Psoas muscle (tissue), 7 donors: ENCODE measurements at regions not wholly inside any gene's neighbourhood (a gene's known extent, or its start where the extent isn't known, plus 50 kb on each side); places are given as distances from the start of the nearest gene placed in this dataset.

Experiments used
- ATAC-seq, 4 donors: fragments of 200-7000 bp; cut with Tn5 transposase; one replicate each; pipeline ENCODE4 v1.9.1; 2020; ENCODE audit warnings: moderate library complexity in 3 of 4, mild to moderate bottlenecking in 2 of 4
- DNase-seq, 2 donors: peaks; one replicate each; pipeline ENCODE4 v3.0.0-alpha.2; 2020
- H3K27ac ChIP-seq: fragments of 200-600 bp; one replicate; pipeline ENCODE4 v1.8.0; 2022
- H3K27me3 ChIP-seq, 3 donors: fragments of 200-600 bp in 1 of 3; one replicate each; pipeline versions ENCODE4 v1.6.1 to v1.8.0; 2013 to 2022; ENCODE audit warnings: low read length in 2 of 3, mild to moderate bottlenecking in 2 of 3, moderate library complexity in 1 of 3; ENCODE audit not compliant: insufficient read depth in 3 of 3
- H3K36me3 ChIP-seq, 2 donors: fragments of 200-600 bp in 1 of 2; one replicate each; pipeline versions ENCODE4 v1.6.1 to v1.8.0; 2013 to 2022; ENCODE audit warnings: low read depth in 1 of 2, mild to moderate bottlenecking in 1 of 2, moderate library complexity in 1 of 2; ENCODE audit not compliant: insufficient read depth in 1 of 2
- H3K4me1 ChIP-seq: fragments of 200-600 bp; one replicate; pipeline ENCODE4 v1.8.0; 2022
- H3K4me3 ChIP-seq: fragments of 200-600 bp; one replicate; pipeline ENCODE4 v1.8.0; 2022; ENCODE audit warnings: mild to moderate bottlenecking
- H3K9me3 ChIP-seq: fragments of 200-600 bp; one replicate; pipeline ENCODE4 v1.8.0; 2022
- WGBS, 3 donors: extraction: QIAGEN DNeasy Blood & Tissue Kit; methylation state at CpG; one replicate each; pipeline versions ENCODE4 v1.1.6 to v1.1.7; 2013; 5-methylcytosine and 5-hydroxymethylcytosine counted together
- intact Hi-C, 2 donors: fragments of 100-400 bp; cut with DNase I; formaldehyde crosslinking; loops; one replicate each; pipeline versions ENCODE4 v1.11.0 to v1.14.2; 2022
- TF ChIP-seq, protein P1 (sequence below): fragments of 200-600 bp; IDR thresholded peaks from one replicate; pipeline ENCODE4 v1.8.0; 2022; ENCODE audit warnings: antibody characterized with exemption
- donor health status: healthy with polysubstance abuse.
- donor health status: DM: no; HTN: no; CAD: no; lungs with moderate emphysema.
- donor health status: Bipolar disorder and iron deficiency.
- donor health status: healthy.
- donor health status: DM: yes; HTN: yes; CAD: no.
- donor health status: DM: no; HTN: no; CAD: no.
- donor health status: DM: yes; HTN: yes; CAD: no.

DNA sequence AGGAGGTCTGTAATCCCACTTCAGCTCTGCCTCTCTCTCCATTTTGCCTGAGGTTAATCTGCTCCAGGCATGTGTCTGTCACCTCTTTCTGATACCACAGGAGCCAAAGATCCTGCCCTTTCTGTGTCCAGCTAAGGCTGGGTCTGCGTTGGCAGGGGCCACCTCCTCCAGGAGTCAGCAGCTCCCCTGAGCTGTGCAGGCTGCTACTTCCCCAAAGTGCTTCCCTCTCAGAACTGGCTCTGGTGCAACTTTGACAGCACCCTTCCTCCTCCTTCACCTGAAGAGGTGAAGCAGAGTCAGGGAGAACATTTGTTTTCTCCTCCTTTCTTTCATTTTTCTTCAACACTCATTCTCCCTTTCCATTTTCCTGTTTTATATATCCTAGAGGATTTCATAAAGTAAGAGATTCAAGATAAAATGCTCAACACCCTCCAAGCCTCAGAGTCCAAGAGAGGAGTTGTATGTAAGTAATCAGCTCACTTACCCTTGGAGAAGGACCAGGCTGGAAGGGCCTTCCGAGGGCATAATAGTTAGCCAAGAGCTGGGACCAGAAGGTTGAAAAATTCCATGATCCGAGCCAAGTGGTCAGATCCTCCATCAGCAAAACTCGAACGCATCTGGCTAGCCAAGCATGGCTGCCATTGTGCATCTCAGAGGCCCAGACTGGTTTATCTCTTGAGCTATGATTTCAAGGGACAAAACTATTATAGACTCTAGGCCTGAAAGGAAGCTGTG is 257.3 kb downstream of the PTEN start:
- Histone ChIP-seq H3K36me3 (no peaks in the 10 kb centered on the region), H3K4me3 (no peak overlapping the region), H3K27ac (no peak overlapping the region), H3K9me3 (no peaks in the 10 kb centered on the region), H3K27me3 (no peaks in the 10 kb centered on the region), H3K4me1 (no peaks in the 10 kb centered on the region)
- DNase-seq (no peak), ATAC-seq (no peak)
- TF ChIP-seq, protein P1, sequence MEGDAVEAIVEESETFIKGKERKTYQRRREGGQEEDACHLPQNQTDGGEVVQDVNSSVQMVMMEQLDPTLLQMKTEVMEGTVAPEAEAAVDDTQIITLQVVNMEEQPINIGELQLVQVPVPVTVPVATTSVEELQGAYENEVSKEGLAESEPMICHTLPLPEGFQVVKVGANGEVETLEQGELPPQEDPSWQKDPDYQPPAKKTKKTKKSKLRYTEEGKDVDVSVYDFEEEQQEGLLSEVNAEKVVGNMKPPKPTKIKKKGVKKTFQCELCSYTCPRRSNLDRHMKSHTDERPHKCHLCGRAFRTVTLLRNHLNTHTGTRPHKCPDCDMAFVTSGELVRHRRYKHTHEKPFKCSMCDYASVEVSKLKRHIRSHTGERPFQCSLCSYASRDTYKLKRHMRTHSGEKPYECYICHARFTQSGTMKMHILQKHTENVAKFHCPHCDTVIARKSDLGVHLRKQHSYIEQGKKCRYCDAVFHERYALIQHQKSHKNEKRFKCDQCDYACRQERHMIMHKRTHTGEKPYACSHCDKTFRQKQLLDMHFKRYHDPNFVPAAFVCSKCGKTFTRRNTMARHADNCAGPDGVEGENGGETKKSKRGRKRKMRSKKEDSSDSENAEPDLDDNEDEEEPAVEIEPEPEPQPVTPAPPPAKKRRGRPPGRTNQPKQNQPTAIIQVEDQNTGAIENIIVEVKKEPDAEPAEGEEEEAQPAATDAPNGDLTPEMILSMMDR, result no peak
- 49 to 63% (median 61%) methylated on average over 5 of the region's 5 CpGs for WGBS, 3 donors
- intact Hi-C loops, result no loop called here

DNA sequence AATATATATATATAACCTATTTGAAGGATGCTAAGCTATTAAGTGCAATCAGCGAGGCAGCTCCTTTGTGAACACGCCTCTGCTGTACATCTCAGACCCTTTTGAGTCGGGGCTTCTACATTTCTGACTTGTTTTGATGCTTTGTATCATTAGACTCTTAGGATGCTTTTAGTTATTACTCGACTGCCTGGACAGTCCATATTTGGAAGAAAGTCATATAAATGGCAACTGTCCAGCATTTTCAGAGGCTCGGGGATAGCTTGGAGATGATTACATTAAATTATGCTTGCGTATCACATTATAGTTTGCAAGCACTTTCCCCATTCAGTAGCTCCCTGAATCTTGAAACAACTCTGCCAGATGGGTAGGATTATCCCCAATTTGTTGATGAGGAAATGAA is 257.9 kb downstream of the PTEN start:
- 86 to 88% (median 86%) methylated on average over 6 of the region's 6 CpGs for WGBS, 3 donors
- Histone ChIP-seq H3K4me1 (no peaks in the 10 kb centered on the region), H3K4me3 (no peak overlapping the region), H3K27ac (no peak overlapping the region), H3K27me3 (no peaks in the 10 kb centered on the region), H3K9me3 (no peaks in the 10 kb centered on the region), H3K36me3 (no peaks in the 10 kb centered on the region)
- ATAC-seq (no peak), DNase-seq (no peak)
- TF ChIP-seq, protein P1, result no peak
- intact Hi-C loops, result no loop called here

- intact Hi-C loops, result no loop called here
- H3K9me3 ChIP-seq, result no peaks in the 10 kb centered on the region
- H3K4me3 ChIP-seq, result no peak overlapping the region
- ATAC-seq, result no peak
- WGBS, 3 donors, result 86 to 89% (median 87%) methylated on average over 7 of the region's 7 CpGs
- no peak for DNase-seq
- TF ChIP-seq, protein P1, result no peak
- peaks cover 2% of the 10 kb centered on the region for H3K4me1 ChIP-seq
- H3K27ac ChIP-seq, result no peak overlapping the region
- H3K36me3 ChIP-seq, result no peaks in the 10 kb centered on the region
- H3K27me3 ChIP-seq, result no peaks in the 10 kb centered on the region
Measured at GRCh38 chr10:88122145-88122544, 258.7 kb downstream of the PTEN start.

- TF ChIP-seq, protein P1, result no peak
- no peak overlapping the region for H3K27ac ChIP-seq
- H3K4me3 ChIP-seq, result no peak overlapping the region
- H3K36me3 ChIP-seq, result no peaks in the 10 kb centered on the region
- WGBS, 3 donors, result 69 to 87% (median 75%) methylated on average over 4 of the region's 4 CpGs
- ATAC-seq (no peak), DNase-seq (no peak)
- intact Hi-C loops, result no loop called here
- H3K4me1 ChIP-seq, result peaks cover 6% of the 10 kb centered on the region
- no peaks in the 10 kb centered on the region for H3K27me3 ChIP-seq
- no peaks in the 10 kb centered on the region for H3K9me3 ChIP-seq
Measured at GRCh38 chr10:88122576-88122975, 259.2 kb downstream of the PTEN start.

DNA sequence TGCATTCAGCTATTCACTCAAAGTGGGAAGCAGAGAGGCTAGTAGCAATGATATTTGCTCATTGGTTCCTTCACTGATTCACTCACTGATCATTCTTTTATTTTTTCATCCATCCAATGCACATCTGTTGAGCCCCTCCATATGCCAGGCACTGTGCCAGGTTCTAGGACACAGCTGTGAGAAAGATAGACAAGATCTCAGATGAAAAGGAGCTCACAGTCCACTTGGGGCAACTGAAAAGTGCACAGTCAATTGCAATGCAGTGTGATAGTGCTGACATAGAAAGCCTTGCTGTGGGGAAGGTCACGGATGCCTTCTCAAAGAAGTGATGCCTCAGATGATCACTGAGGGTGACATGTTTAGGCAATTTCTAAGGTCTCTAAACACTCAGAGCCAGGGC is 262.3 kb downstream of the PTEN start:
- no peaks in the 10 kb centered on the region for H3K36me3 ChIP-seq
- TF ChIP-seq, protein P1, result no peak
- DNase-seq, result no peak
- intact Hi-C loops, result no loop called here
- no peaks in the 10 kb centered on the region for H3K9me3 ChIP-seq
- no peak overlapping the region for H3K4me3 ChIP-seq
- no peak overlapping the region for H3K27ac ChIP-seq
- no peaks in the 10 kb centered on the region for H3K27me3 ChIP-seq
- WGBS, 3 donors, result 83 to 97% (median 85%) methylated on average over 1 of the region's 1 CpG
- no peak for ATAC-seq
- peaks cover 23% of the 10 kb centered on the region for H3K4me1 ChIP-seq
